Ecto neural progenitor cell (in vitro differentiated cells): ENCODE measurements at regions not wholly inside any gene's neighbourhood (a gene's known extent, or its start where the extent isn't known, plus 50 kb on each side); places are given as distances from the start of the nearest gene placed in this dataset.

Experiments used
- DNase-seq: peaks from one replicate; pipeline ENCODE4 v3.0.0-alpha.2; 2018; ENCODE audit warnings: low spot score

GRCh38 chr6:145247692-145248419 lies 487.5 kb downstream of the EPM2A start:
- DNase-seq, result no peak

GRCh38 chr6:145250436-145250835 lies 484.9 kb downstream of the EPM2A start:
- no peak for DNase-seq

- DNase-seq, result no peak
These were observed 482.6 kb downstream of the EPM2A start for GRCh38 chr6:145252737-145253136.

- DNase-seq, result no peak
These were observed 480.5 kb downstream of the EPM2A start for GRCh38 chr6:145254649-145255401.

- DNase-seq, result no peak
These were observed 477.6 kb downstream of the EPM2A start for GRCh38 chr6:145257704-145258103.

- no peak for DNase-seq
These were observed 477.2 kb downstream of the EPM2A start for GRCh38 chr6:145258122-145258521.

- DNase-seq, result no peak
These were observed 474.7 kb downstream of the EPM2A start for GRCh38 chr6:145260484-145261175.

GRCh38 chr6:145261758-145262157 lies 473.6 kb downstream of the EPM2A start:
- no peak for DNase-seq

GRCh38 chr6:145262771-145263170 lies 472.5 kb downstream of the EPM2A start:
- no peak for DNase-seq

GRCh38 chr6:145263778-145264211 lies 471.5 kb downstream of the EPM2A start:
- no peak for DNase-seq

GRCh38 chr6:145266432-145267075 lies 468.8 kb downstream of the EPM2A start:
- DNase-seq, result no peak

- no peak for DNase-seq
These were observed 468.0 kb downstream of the EPM2A start for GRCh38 chr6:145267076-145267867.

- no peak for DNase-seq
These were observed 464.9 kb downstream of the EPM2A start for GRCh38 chr6:145270464-145270863.

- DNase-seq, result no peak
These were observed 464.3 kb downstream of the EPM2A start for GRCh38 chr6:145271040-145271439.

GRCh38 chr6:145271577-145271976 lies 463.7 kb downstream of the EPM2A start:
- DNase-seq, result no peak

- no peak for DNase-seq
These were observed 463.1 kb downstream of the EPM2A start for GRCh38 chr6:145272246-145272645.

GRCh38 chr6:145273136-145273535 lies 462.2 kb downstream of the EPM2A start:
- no peak for DNase-seq

- DNase-seq, result no peak
These were observed 461.2 kb downstream of the EPM2A start for GRCh38 chr6:145274083-145274482.

- DNase-seq, result no peak
These were observed 460.3 kb downstream of the EPM2A start for GRCh38 chr6:145275019-145275418.

GRCh38 chr6:145275787-145276186 lies 459.5 kb downstream of the EPM2A start:
- no peak for DNase-seq

GRCh38 chr6:145276756-145277155 lies 458.6 kb downstream of the EPM2A start:
- DNase-seq, result no peak
